ENCODE measurements at regions not wholly inside any gene's neighbourhood (a gene's known extent, or its start where the extent isn't known, plus 50 kb on each side); places are given as distances from the start of the nearest gene placed in this dataset.

DNA sequence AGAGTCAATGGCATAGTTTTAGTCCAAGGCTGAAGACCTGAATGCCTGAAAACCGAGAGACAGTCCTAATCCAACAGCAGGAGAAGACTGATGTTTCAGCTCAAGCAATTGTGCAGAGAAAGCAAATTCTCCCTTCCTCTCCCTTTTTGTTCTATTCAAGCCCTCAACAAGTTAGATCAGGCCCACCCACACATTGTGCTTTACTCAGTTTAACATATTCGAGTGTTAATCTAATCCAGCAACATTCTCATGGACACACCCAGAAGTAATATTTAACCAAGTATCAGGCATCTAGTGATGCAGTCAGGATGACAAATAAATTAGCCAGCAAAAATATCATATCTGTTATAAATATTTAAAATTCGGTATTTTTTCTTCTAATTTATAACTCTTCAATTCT, 261.1 kb downstream of the HDGFL1 start:
- no peaks in the 10 kb centered on the region for H3K79me2 ChIP-seq (ENCODE audit: insufficient read depth, low read length)
- H3K9me3 ChIP-seq (ENCODE audit: insufficient read depth, low read depth, low read length): no peaks in the 10 kb centered on the region
- no peaks in the 10 kb centered on the region for H3K27me3 ChIP-seq (ENCODE audit: insufficient read depth, low read length, poor library complexity, severe bottlenecking)
- no peaks in the 10 kb centered on the region for H4K20me1 ChIP-seq (ENCODE audit: insufficient read depth, low read length, poor library complexity, severe bottlenecking)
- no peak overlapping the region for H3K9ac ChIP-seq (ENCODE audit: low read depth, low read length, poor library complexity, severe bottlenecking)
- H3K9me2 ChIP-seq (replicated peaks; ENCODE audit: low read depth, low read length): no peaks in the 10 kb centered on the region
- peaks cover 9% of the 10 kb centered on the region for H3K4me1 ChIP-seq (ENCODE audit: insufficient read depth, low read length, poor library complexity, severe bottlenecking)
- H2AFZ ChIP-seq (ENCODE audit: low read length): no peak overlapping the region
- H3F3A ChIP-seq (ENCODE audit: low read depth): no peaks in the 10 kb centered on the region
- TF ChIP-seq EZH2phosphoT487 (IDR thresholded peaks at IDR 0.05; ENCODE audit: borderline replicate concordance): no peak
- TF ChIP-seq CTCF (conservative IDR thresholded peaks at IDR 0.05; ENCODE audit: low read length): no peak
- no peaks in the 10 kb centered on the region for H3K36me3 ChIP-seq (ENCODE audit: insufficient read depth, low read length)
- H3K4me2 ChIP-seq (ENCODE audit: low read depth, low read length, poor library complexity, severe bottlenecking): no peak overlapping the region
- H3K4me3 ChIP-seq (ENCODE audit: low read length, poor library complexity, severe bottlenecking): no peak overlapping the region

GRCh38 chr6:22833191-22833590, 263.8 kb downstream of the HDGFL1 start:
- Histone ChIP-seq H4K20me1 (ENCODE audit: insufficient read depth, low read length, poor library complexity, severe bottlenecking) (no peaks in the 10 kb centered on the region), H3K79me2 (ENCODE audit: insufficient read depth, low read length) (no peaks in the 10 kb centered on the region), H3K27me3 (ENCODE audit: insufficient read depth, low read length, poor library complexity, severe bottlenecking) (no peaks in the 10 kb centered on the region), H3K9me2 (replicated peaks; ENCODE audit: low read depth, low read length) (no peaks in the 10 kb centered on the region), H3K9me3 (ENCODE audit: insufficient read depth, low read depth, low read length) (no peaks in the 10 kb centered on the region), H3K4me3 (ENCODE audit: low read length, poor library complexity, severe bottlenecking) (no peak overlapping the region), H3K4me1 (ENCODE audit: insufficient read depth, low read length, poor library complexity, severe bottlenecking) (no peaks in the 10 kb centered on the region), H3K4me2 (ENCODE audit: low read depth, low read length, poor library complexity, severe bottlenecking) (no peak overlapping the region), H2AFZ (ENCODE audit: low read length) (no peak overlapping the region), H3K36me3 (ENCODE audit: insufficient read depth, low read length) (no peaks in the 10 kb centered on the region), H3K9ac (ENCODE audit: low read depth, low read length, poor library complexity, severe bottlenecking) (no peak overlapping the region), H3F3A (ENCODE audit: low read depth) (no peaks in the 10 kb centered on the region)
- no peak for TF ChIP-seq CTCF (conservative IDR thresholded peaks at IDR 0.05; ENCODE audit: low read length)
- no peak for TF ChIP-seq EZH2phosphoT487 (IDR thresholded peaks at IDR 0.05; ENCODE audit: borderline replicate concordance)

GRCh38 chr6:22838345-22838744, 269.0 kb downstream of the HDGFL1 start:
- no peaks in the 10 kb centered on the region for H3F3A ChIP-seq (ENCODE audit: low read depth)
- H3K4me2 ChIP-seq (ENCODE audit: low read depth, low read length, poor library complexity, severe bottlenecking): no peak overlapping the region
- H3K27me3 ChIP-seq (ENCODE audit: insufficient read depth, low read length, poor library complexity, severe bottlenecking): no peaks in the 10 kb centered on the region
- no peaks in the 10 kb centered on the region for H3K4me1 ChIP-seq (ENCODE audit: insufficient read depth, low read length, poor library complexity, severe bottlenecking)
- TF ChIP-seq CTCF (conservative IDR thresholded peaks at IDR 0.05; ENCODE audit: low read length) (no peak), EZH2phosphoT487 (IDR thresholded peaks at IDR 0.05; ENCODE audit: borderline replicate concordance) (no peak)
- no peak overlapping the region for H3K9ac ChIP-seq (ENCODE audit: low read depth, low read length, poor library complexity, severe bottlenecking)
- H4K20me1 ChIP-seq (ENCODE audit: insufficient read depth, low read length, poor library complexity, severe bottlenecking): no peaks in the 10 kb centered on the region
- H3K9me2 ChIP-seq (replicated peaks; ENCODE audit: low read depth, low read length): no peaks in the 10 kb centered on the region
- no peak overlapping the region for H3K4me3 ChIP-seq (ENCODE audit: low read length, poor library complexity, severe bottlenecking)
- no peak overlapping the region for H2AFZ ChIP-seq (ENCODE audit: low read length)
- no peaks in the 10 kb centered on the region for H3K79me2 ChIP-seq (ENCODE audit: insufficient read depth, low read length)
- H3K36me3 ChIP-seq (ENCODE audit: insufficient read depth, low read length): no peaks in the 10 kb centered on the region
- H3K9me3 ChIP-seq (ENCODE audit: insufficient read depth, low read depth, low read length): peaks cover 14% of the 10 kb centered on the region

Data from Loucy (cell line).